Testis (tissue), 2 donors: ENCODE measurements at regions not wholly inside any gene's neighbourhood (a gene's known extent, or its start where the extent isn't known, plus 50 kb on each side); places are given as distances from the start of the nearest gene placed in this dataset.

Experiments
- POLR2A ChIP-seq: fragments of 450-650 bp; IDR thresholded peaks from one replicate; pipeline ENCODE4 v1.6.1; 2017; ENCODE audit warnings: antibody characterized with exemption, mild to moderate bottlenecking, moderate library complexity
- TF ChIP-seq, protein P1 (sequence below), 3 experiments: fragments of 450-650 bp in 2 of 3; fragments of 200-600 bp in 1 of 3; sonication (generic) in 1 of 3; IDR thresholded peaks; one replicate each; pipeline ENCODE4 v1.5.1; 2016 to 2019; ENCODE audit warnings: antibody characterized with exemption in 3 of 3, mild to moderate bottlenecking in 2 of 3, moderate library complexity in 1 of 3

GRCh38 chrX:5015451-5015850, 1213.2 kb downstream of the NLGN4X start:
- TF ChIP-seq POLR2A: no peak
- TF ChIP-seq, protein P1, sequence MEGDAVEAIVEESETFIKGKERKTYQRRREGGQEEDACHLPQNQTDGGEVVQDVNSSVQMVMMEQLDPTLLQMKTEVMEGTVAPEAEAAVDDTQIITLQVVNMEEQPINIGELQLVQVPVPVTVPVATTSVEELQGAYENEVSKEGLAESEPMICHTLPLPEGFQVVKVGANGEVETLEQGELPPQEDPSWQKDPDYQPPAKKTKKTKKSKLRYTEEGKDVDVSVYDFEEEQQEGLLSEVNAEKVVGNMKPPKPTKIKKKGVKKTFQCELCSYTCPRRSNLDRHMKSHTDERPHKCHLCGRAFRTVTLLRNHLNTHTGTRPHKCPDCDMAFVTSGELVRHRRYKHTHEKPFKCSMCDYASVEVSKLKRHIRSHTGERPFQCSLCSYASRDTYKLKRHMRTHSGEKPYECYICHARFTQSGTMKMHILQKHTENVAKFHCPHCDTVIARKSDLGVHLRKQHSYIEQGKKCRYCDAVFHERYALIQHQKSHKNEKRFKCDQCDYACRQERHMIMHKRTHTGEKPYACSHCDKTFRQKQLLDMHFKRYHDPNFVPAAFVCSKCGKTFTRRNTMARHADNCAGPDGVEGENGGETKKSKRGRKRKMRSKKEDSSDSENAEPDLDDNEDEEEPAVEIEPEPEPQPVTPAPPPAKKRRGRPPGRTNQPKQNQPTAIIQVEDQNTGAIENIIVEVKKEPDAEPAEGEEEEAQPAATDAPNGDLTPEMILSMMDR (IDR thresholded peaks at IDR 0.05): no peak
